HG03066 (cell line): ENCODE measurements at regions not wholly inside any gene's neighbourhood (a gene's known extent, or its start where the extent isn't known, plus 50 kb on each side); places are given as distances from the start of the nearest gene placed in this dataset.

Experiments
- ATAC-seq: cut with Tn5 transposase; IDR thresholded peaks from one replicate; pipeline ENCODE4 v1.9.1; 2021; ENCODE audit warnings: low read depth; ENCODE audit not compliant: unreplicated experiment

GRCh38 chr18:10113121-10114022 lies 199.6 kb downstream of the VAPA start:
- ATAC-seq, result no peak

- ATAC-seq, result no peak
Measured at GRCh38 chr18:10114717-10115463, 201.1 kb downstream of the VAPA start.

- ATAC-seq, result no peak
Measured at GRCh38 chr18:10116574-10116973, 202.8 kb downstream of the VAPA start.

- no peak for ATAC-seq
Measured at GRCh38 chr18:10119528-10119927, 205.7 kb downstream of the VAPA start.

GRCh38 chr18:10119991-10120390 lies 206.2 kb downstream of the VAPA start:
- ATAC-seq, result no peak

- ATAC-seq, result no peak
Measured at GRCh38 chr18:10120622-10121021, 206.8 kb downstream of the VAPA start.

GRCh38 chr18:10121028-10121427 lies 207.2 kb downstream of the VAPA start:
- ATAC-seq, result no peak

GRCh38 chr18:10121786-10122515 lies 208.1 kb downstream of the VAPA start:
- no peak for ATAC-seq

GRCh38 chr18:10122988-10123950 lies 209.5 kb downstream of the VAPA start:
- no peak for ATAC-seq

GRCh38 chr18:10124071-10124470 lies 210.3 kb downstream of the VAPA start:
- no peak for ATAC-seq

GRCh38 chr18:10124557-10124956 lies 210.7 kb downstream of the VAPA start:
- ATAC-seq, result no peak

GRCh38 chr18:10124967-10125366 lies 211.2 kb downstream of the VAPA start:
- ATAC-seq, result no peak

GRCh38 chr18:10127729-10128128 lies 213.9 kb downstream of the VAPA start:
- no peak for ATAC-seq

GRCh38 chr18:10128921-10129501 lies 215.2 kb downstream of the VAPA start:
- no peak for ATAC-seq

GRCh38 chr18:10130606-10131005 lies 216.8 kb downstream of the VAPA start:
- ATAC-seq, result no peak

GRCh38 chr18:10131081-10131459 lies 217.3 kb downstream of the VAPA start:
- no peak for ATAC-seq

GRCh38 chr18:10131460-10132395 lies 217.9 kb downstream of the VAPA start:
- no peak for ATAC-seq

- ATAC-seq, result no peak
Measured at GRCh38 chr18:10133516-10133915, 219.7 kb downstream of the VAPA start.

GRCh38 chr18:10134204-10134603 lies 220.4 kb downstream of the VAPA start:
- no peak for ATAC-seq
